Testis (tissue), 2 donors: ENCODE measurements at regions not wholly inside any gene's neighbourhood (a gene's known extent, or its start where the extent isn't known, plus 50 kb on each side); places are given as distances from the start of the nearest gene placed in this dataset.

Experiments
- CTCF ChIP-seq, 3 experiments: fragments of 450-650 bp in 2 of 3; fragments of 200-600 bp in 1 of 3; sonication (generic) in 1 of 3; IDR thresholded peaks; one replicate each; pipeline ENCODE4 v1.5.1; 2016 to 2019; ENCODE audit warnings: antibody characterized with exemption in 3 of 3, mild to moderate bottlenecking in 2 of 3, moderate library complexity in 1 of 3
- POLR2A ChIP-seq: fragments of 450-650 bp; IDR thresholded peaks from one replicate; pipeline ENCODE4 v1.6.1; 2017; ENCODE audit warnings: antibody characterized with exemption, mild to moderate bottlenecking, moderate library complexity

- no peak for TF ChIP-seq CTCF (IDR thresholded peaks at IDR 0.05)
- TF ChIP-seq POLR2A: no peak
Observed at GRCh38 chr6:92380803-92381601, 1038.4 kb downstream of the EPHA7 start.
